GM12875 (cell line): ENCODE measurements at regions not wholly inside any gene's neighbourhood (a gene's known extent, or its start where the extent isn't known, plus 50 kb on each side); places are given as distances from the start of the nearest gene placed in this dataset.

Experiments used
- H3K4me3 ChIP-seq: one replicate; pipeline ENCODE4 v1.5.1; 2011; ENCODE audit warnings: low read depth, low read length, control low read depth
- CTCF ChIP-seq: IDR thresholded peaks from 2 replicates; pipeline ENCODE4 v1.5.1; 2011; ENCODE audit warnings: low read depth, mild to moderate bottlenecking, control low read depth, inconsistent platforms, low read length, moderate library complexity, borderline replicate concordance; ENCODE audit not compliant: insufficient read depth

GRCh38 chr2:120898961-120899750 lies 163.5 kb downstream of the GLI2 start:
- H3K4me3 ChIP-seq = no peak overlapping the region
- TF ChIP-seq CTCF = no peak

- TF ChIP-seq CTCF = no peak
These were observed 164.1 kb downstream of the GLI2 start for GRCh38 chr2:120899771-120900170.

DNA sequence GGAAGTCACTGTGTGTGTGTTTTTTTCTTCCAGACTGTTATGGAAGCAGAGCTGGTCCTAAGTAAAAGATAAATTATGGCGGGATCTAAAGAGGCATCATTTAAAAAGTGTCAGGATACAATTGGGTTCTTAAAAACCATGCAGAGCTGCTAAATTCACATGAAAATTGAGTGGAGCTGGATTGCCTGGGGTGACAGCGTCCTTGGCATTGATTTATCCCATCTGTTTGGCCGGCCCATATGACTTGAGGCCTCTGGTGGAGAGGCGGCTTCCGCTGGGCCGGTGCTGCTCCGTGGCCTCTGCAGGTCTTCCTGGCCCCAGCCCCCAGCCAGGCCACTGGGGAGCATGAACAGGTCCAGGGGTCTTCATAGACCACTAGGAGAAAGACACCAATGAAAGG lies 165.5 kb downstream of the GLI2 start:
- TF ChIP-seq CTCF = no peak
- no peak overlapping the region for H3K4me3 ChIP-seq

More at GRCh38 chr2:120899771-120900170, 164.1 kb downstream of the GLI2 start:
- no peak overlapping the region for H3K4me3 ChIP-seq

- no peak overlapping the region for H3K4me3 ChIP-seq
- no peak for TF ChIP-seq CTCF
These were observed 166.9 kb downstream of the GLI2 start for GRCh38 chr2:120902592-120902991.

- no peak overlapping the region for H3K4me3 ChIP-seq
- TF ChIP-seq CTCF = no peak
These were observed 168.7 kb downstream of the GLI2 start for GRCh38 chr2:120904379-120904778.

- no peak overlapping the region for H3K4me3 ChIP-seq
- TF ChIP-seq CTCF = no peak
These were observed 169.2 kb downstream of the GLI2 start for GRCh38 chr2:120904830-120905234.

GRCh38 chr2:120905298-120905697 lies 169.6 kb downstream of the GLI2 start:
- no peak overlapping the region for H3K4me3 ChIP-seq
- TF ChIP-seq CTCF = no peak
